Activated CD4-positive, alpha-beta T cell treated with anti-CD3 and anti-CD28 coated beads for 48 hours (primary cell): ENCODE measurements at regions not wholly inside any gene's neighbourhood (a gene's known extent, or its start where the extent isn't known, plus 50 kb on each side); places are given as distances from the start of the nearest gene placed in this dataset.
"Not testable (repeated sequence)": the region's sequence is repeated elsewhere in the genome, so short reads cannot be mapped to it uniquely, and the experiment has no call there.

ENCODE experiments used
- DNase-seq: peaks from one replicate; pipeline ENCODE4 v3.0.0-alpha.2; 2020

DNA sequence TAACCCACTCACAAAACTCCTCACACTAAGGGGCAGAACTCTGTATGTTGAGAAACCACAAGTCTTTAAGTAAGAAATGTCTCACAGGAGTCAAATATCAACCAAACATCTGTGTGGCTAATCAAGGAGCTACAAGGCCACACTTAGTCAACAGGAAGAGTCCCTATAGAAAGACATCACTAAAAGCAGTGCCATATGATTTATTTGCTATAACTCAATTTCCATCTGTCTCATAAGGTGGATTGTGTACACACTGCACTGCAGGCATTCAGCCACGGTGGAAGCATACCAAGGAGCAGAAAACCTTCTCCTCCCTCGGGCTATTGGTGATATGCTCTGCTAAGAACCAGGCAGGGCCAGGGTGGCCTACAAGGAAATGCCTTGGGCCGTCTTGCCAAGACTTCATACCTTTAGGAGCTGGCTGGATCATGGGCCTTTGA lies 197.6 kb upstream of the CFAP20DC start:
- DNase-seq = no peak

DNA sequence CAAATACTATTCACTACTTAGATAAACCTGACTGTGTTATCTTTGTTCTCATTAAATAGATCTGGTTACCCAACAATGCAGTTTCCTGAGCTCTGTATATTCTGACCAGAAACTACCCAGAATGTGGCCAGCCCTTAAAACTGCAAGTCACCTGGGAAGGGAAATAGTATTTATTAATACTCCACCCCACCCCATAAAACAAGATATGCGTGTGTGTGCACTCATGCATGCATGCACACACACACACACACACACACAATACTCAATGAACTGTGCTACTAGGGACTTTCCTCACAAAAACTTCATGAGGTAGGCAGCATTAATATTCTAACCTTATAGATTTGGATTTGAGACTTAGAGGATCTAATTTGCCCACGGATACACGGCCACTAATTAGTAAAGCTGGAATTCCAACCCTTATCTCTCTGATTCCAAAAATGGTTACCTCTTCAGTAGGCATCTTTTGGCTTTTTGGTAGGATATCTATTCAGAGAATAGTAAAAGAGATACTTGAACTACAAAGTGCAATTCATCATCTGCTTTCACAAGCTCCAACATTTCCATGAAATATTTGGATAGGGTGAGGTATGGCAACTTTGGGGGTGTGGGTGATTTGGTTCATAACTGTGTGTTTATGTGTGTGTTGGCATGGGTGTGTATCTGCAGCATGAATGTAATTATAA lies 197.0 kb upstream of the CFAP20DC start:
- no peak for DNase-seq

DNA sequence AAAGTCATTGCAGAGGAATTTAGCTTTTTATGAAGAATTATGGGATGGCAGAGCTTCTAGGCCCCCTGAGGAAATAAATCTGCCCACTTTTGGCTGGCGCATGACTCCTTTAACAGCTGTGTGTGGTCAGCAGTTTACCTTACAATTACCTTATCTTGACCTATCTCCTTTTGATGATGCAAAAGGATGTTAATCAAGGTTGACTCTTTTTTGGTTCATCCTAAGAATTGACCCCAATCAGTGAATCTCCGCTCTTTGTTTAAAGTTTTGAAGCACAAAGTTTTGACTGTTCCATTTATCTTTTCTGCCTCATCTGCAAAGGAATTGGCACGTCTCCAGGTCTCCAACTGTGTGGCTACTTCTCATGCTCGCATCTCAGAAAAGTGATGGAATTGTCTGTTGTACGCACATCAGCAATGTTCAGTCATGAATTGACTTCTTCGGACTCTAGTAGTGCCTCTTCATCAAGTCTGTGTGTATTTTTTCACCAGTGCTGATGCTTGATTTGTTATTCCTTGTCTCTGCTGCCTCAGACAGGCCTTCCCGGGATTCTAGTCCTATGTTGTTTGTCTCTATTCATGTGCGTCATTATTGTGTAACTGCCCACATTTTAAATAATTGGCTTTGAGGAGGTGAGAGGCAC lies 196.2 kb upstream of the CFAP20DC start:
- no peak for DNase-seq

- no peak for DNase-seq
Observed at GRCh38 chr3:59245300-59245858, 195.6 kb upstream of the CFAP20DC start.

GRCh38 chr3:59244343-59244742 lies 194.5 kb upstream of the CFAP20DC start:
- no peak for DNase-seq

DNA sequence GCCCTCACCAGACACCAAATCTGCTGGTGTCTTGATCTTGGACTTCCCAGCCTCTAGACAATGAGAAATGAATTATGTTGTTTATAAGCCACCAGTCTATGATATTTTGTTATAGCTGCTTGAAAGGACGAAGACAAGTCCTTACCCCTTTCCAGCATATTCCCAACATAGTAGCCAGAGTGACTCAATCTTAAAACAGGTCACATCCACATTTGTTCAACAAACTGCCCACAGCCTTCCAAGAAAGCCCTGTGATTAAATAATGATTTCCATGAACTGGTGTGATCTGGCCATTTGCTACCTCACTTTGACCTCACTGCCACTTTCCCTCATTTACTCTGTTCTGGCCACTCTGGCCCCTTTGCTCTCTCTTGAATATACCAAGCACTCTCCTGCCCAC lies 193.7 kb upstream of the CFAP20DC start:
- DNase-seq = no peak

GRCh38 chr3:59240666-59241255 lies 190.9 kb upstream of the CFAP20DC start:
- DNase-seq = no peak

- no peak for DNase-seq
Observed at GRCh38 chr3:59237121-59237520, 187.3 kb upstream of the CFAP20DC start.

GRCh38 chr3:59235634-59236012 lies 185.8 kb upstream of the CFAP20DC start:
- DNase-seq = peak; percentile 32

DNA sequence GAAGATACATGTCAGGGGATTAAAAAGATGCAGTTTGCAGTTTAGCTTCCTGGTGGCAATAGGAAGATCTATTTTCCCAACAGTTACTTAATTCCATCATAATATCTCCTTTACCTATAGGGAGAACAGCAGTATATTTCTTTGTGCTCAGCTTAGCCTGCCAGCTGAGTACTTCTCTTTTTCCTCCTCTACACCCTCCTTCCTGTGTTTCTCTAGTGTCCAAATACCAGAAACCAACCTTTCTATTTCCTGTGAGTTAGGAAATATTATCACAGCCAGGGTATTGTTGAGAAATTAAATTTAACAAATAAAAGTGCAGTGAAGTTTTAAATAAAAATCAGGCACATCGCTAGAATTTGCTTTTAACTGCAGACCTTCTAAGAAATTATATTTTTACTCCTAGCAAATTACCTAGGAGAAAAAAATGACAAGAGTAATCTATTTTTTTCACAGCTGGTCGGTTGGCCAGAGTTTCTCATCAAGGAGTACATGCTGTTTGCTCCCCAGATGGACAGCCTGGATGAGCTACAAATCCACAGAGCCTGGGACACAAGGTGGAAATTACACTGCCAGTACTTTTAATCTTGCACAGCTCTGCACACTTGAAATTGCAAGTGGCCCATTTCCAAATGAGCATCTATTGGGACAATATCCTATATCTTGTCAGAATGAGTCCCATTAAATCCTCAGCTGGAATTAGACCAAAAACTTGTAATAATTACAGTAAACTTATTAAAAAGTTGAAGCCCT lies 185.2 kb upstream of the CFAP20DC start:
- no peak for DNase-seq

DNA sequence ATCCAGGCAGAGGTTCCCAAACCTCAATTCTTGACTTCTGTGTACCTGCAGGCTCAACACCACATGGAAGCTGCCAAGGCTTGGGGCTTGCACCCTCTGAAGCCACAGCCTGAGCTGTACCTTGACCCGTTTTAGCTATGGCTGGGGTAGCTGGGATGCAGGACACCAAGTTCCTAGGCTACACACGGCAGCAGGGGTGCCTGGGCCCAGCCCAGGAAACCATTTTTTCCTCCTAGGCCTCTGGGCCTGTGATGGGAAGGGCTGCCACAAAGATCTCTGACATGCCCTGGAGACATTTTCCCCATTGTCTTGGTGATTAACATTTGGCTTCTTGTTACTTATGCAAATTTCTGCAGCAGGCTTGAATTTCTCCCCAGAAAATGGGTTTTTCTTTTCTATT lies 180.6 kb upstream of the CFAP20DC start:
- not testable (repeated sequence) for DNase-seq

GRCh38 chr3:59213860-59214259 lies 164.0 kb upstream of the CFAP20DC start:
- DNase-seq = no peak

- DNase-seq = no peak
Observed at GRCh38 chr3:59212128-59212779, 162.4 kb upstream of the CFAP20DC start.

GRCh38 chr3:59210260-59210659 lies 160.4 kb upstream of the CFAP20DC start:
- no peak for DNase-seq

DNA sequence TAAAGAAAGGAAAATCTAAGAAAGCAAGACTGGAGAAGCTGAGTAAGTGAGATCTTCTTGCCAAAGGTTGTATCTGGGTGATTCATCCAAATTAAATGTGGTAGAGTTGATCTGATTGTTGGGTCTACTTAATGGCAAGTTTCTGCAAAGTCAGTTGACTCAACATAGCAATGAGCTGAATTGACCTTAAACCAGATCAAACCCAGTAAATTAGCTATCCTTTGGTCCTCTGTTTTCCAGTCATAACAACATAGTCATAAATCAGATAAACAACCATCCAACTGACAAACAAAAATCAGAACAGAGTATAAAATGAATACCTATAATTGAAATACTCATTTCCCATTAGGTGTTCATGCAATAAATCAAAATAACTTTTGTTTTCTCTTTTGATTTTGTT lies 142.6 kb upstream of the CFAP20DC start:
- no peak for DNase-seq

DNA sequence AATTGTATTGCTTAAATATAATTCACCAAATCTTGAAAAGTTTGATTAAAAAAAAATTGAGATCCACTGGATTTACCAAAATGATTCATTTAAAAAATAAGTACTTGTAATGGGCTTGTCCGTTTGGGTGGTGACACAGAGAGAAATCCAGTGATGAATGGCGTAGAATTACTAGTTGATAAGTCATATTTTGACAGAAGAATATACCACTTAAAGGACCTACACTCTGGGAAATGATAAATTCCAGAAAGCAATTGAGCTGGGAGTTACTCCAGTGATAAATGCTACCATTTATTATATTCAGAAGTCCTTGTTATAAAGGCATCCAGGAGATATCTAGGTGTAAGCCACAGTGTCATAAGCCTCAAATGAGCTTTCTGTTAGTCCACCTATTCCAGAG lies 141.8 kb upstream of the CFAP20DC start:
- DNase-seq = no peak

GRCh38 chr3:59189939-59190338 lies 140.1 kb upstream of the CFAP20DC start:
- no peak for DNase-seq

GRCh38 chr3:59189526-59189925 lies 139.7 kb upstream of the CFAP20DC start:
- no peak for DNase-seq

DNA sequence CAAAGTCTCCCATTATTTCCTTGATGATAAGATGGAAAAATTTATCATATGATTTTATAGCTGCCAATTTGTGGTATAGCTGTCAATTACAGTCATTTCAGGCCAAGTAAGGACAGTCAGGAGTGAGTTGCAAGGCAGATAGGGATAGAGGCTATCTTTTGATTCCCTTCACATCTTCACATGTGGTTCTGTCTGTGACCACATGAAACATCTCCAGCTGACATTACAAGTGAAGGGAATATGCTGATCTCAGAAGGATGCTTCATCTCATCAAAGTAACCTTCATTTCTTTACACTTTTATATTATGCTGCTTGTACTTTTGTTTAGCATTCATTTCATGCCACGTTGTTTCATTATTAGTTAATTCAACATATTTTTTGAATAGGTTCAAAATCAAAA lies 136.9 kb upstream of the CFAP20DC start:
- no peak for DNase-seq

DNA sequence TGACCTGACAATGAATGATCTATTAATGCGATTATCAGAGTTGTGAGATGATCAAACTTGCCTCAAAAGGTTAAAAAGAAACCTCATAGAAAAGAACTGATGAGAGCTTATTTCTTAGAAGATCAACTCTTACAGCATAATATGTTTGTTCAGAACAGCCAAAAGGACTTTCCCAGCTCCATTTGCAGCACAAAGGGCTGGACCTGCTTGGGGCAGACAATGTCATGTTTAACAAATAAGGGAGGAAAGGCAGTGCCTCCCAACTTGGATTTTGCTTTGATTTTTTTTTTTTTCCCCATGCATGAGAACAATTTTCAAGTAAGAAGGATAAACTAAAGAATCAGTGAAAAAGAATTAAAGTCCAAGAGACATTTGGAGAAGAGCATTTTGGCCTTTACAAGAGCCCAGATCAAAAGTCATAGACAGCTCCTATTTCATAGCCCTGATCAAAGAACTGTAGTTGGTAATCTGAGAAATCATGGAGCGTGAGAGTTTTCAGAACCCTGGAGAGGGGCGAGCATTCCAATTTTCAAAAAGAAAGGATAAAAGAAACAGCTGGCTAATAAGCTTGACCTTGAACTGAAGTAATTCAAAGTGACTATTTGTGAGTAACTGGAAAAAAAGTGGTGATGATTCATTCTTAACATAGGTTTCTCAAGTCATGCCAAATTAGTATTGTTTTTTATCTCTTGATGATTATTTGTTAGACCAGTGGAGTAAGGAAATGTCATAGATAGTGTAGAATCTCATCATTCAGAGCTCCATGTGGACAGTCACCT lies 136.0 kb upstream of the CFAP20DC start:
- no peak for DNase-seq

GRCh38 chr3:59180006-59180405 lies 130.2 kb upstream of the CFAP20DC start:
- DNase-seq = no peak

DNA sequence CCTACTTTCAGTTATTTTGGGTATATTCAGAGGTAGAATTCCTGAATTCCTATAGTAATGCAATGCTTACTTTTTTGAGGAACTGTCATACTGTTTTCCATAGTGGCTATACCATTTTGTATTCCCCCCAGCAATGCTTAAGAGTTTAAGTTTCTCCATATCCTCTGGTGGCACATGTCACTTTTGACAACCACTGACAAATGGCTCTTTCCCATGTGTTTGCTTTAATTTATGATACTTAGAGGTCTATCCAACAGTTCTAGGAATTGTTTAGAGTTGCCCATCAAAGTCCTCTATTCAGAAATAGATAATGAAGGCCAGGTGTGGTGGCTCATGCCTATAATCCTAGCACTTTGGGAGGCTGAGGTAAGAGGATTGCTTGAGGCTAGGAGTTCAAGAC lies 128.9 kb upstream of the CFAP20DC start:
- DNase-seq = no peak
